Testis (tissue), 2 donors: ENCODE measurements at regions not wholly inside any gene's neighbourhood (a gene's known extent, or its start where the extent isn't known, plus 50 kb on each side); places are given as distances from the start of the nearest gene placed in this dataset.
A peak's percentile ranks its signal among the peaks of the same experiment; 100 is the strongest.

Source experiments
- DNase-seq: peaks from one replicate; pipeline ENCODE4 v3.0.0-alpha.2; 2019
- H3K27ac ChIP-seq, 2 donors: fragments of 200-600 bp; sonication (generic); one replicate each; pipeline ENCODE4 v1.5.1; 2019
- H3K27me3 ChIP-seq: fragments of 200-600 bp; sonication (generic); one replicate; pipeline ENCODE4 v1.5.1; 2019
- H3K36me3 ChIP-seq: fragments of 200-600 bp; sonication (generic); one replicate; pipeline ENCODE4 v1.5.1; 2017; ENCODE audit warnings: low read depth; ENCODE audit errors: missing control alignments
- H3K4me1 ChIP-seq: fragments of 200-600 bp; sonication (generic); one replicate; pipeline ENCODE4 v1.5.1; 2019
- H3K4me3 ChIP-seq, 2 donors: fragments of 200-600 bp; sonication (generic); one replicate each; pipeline ENCODE4 v1.5.1; 2017 to 2019
- H3K9me3 ChIP-seq: fragments of 200-600 bp; sonication (generic); one replicate; pipeline ENCODE4 v1.5.1; 2017
- CTCF ChIP-seq, 3 experiments: fragments of 450-650 bp in 2 of 3; fragments of 200-600 bp in 1 of 3; sonication (generic) in 1 of 3; IDR thresholded peaks; one replicate each; pipeline ENCODE4 v1.5.1; 2016 to 2019; ENCODE audit warnings: antibody characterized with exemption in 3 of 3, mild to moderate bottlenecking in 2 of 3, moderate library complexity in 1 of 3
- POLR2A ChIP-seq: fragments of 450-650 bp; IDR thresholded peaks from one replicate; pipeline ENCODE4 v1.6.1; 2017; ENCODE audit warnings: antibody characterized with exemption, mild to moderate bottlenecking, moderate library complexity
- WGBS, 2 donors: methylation state at CpG; one replicate each; pipeline ENCODE4 v1.1.5; 2018; 5-methylcytosine and 5-hydroxymethylcytosine counted together
- intact Hi-C: fragments of 100-400 bp; cut with DNase I; formaldehyde crosslinking; loops from one replicate; pipeline ENCODE4 v1.15.1; 2023; ENCODE audit warnings: low total_unique reads

- no peak overlapping the region for H3K4me3 ChIP-seq
- peaks cover 26% of the 10 kb centered on the region for H3K4me1 ChIP-seq
- H3K27me3 ChIP-seq, result no peaks in the 10 kb centered on the region
- no peaks in the 10 kb centered on the region for H3K36me3 ChIP-seq
- 37 to 48% methylated on average over 1 of the region's 1 CpG for WGBS, 2 donors
- DNase-seq, result peak; percentile 86
- H3K27ac ChIP-seq, result peak overlapping the region; percentile 49 to 79
- TF ChIP-seq CTCF (IDR thresholded peaks at IDR 0.05) (no peak), POLR2A (no peak)
- intact Hi-C loops, result loop anchor here (10.0 kb wide), 1 partner anchor 332 kb away; no protein-coding TSS in a partner anchor
- H3K9me3 ChIP-seq, result no peaks in the 10 kb centered on the region
Measured at GRCh38 chr1:71193153-71193552, 112.3 kb upstream of the ZRANB2 start.

DNA sequence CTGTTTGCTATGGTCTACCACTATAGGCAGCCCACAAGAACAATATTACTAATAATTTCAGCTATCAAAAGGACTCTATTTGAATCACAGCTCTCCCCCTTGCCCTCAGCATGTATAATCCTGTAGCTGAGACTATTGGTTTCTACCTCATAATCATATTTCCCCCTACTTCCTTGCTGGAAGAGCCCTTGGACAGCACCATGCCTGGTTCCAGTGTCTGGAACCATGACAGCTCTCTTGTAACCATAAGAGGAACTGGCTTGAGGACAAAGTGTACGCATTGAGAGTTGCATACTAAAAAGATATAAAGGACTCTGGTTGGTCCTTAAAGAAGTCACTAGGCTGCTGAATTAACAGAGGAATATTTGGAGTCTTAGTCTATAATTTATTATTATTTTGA lies 110.7 kb upstream of the ZRANB2 start:
- 70 to 71% methylated on average over 1 of the region's 1 CpG for WGBS, 2 donors
- Histone ChIP-seq H3K27me3 (no peaks in the 10 kb centered on the region), H3K4me1 (peaks cover 19% of the 10 kb centered on the region), H3K4me3 (no peak overlapping the region), H3K27ac (peak overlapping the region in 1 of 2 donors; percentile 79), H3K36me3 (no peaks in the 10 kb centered on the region), H3K9me3 (no peaks in the 10 kb centered on the region)
- DNase-seq, result no peak
- intact Hi-C loops, result loop anchor here (10.0 kb wide), 1 partner anchor 333 kb away; no protein-coding TSS in a partner anchor
- TF ChIP-seq POLR2A (no peak), CTCF (IDR thresholded peaks at IDR 0.05) (no peak)

GRCh38 chr1:71190843-71191242 lies 110.0 kb upstream of the ZRANB2 start:
- Histone ChIP-seq H3K4me3 (no peak overlapping the region), H3K4me1 (peaks cover 19% of the 10 kb centered on the region), H3K36me3 (no peaks in the 10 kb centered on the region), H3K27ac (no peak overlapping the region), H3K27me3 (no peaks in the 10 kb centered on the region), H3K9me3 (no peaks in the 10 kb centered on the region)
- 95 to 97% methylated on average over 5 of the region's 5 CpGs for WGBS, 2 donors
- intact Hi-C loops, result loop anchor here (10.0 kb wide), 1 partner anchor 334 kb away; no protein-coding TSS in a partner anchor
- no peak for TF ChIP-seq POLR2A
- no peak for TF ChIP-seq CTCF (IDR thresholded peaks at IDR 0.05)
- DNase-seq, result no peak

DNA sequence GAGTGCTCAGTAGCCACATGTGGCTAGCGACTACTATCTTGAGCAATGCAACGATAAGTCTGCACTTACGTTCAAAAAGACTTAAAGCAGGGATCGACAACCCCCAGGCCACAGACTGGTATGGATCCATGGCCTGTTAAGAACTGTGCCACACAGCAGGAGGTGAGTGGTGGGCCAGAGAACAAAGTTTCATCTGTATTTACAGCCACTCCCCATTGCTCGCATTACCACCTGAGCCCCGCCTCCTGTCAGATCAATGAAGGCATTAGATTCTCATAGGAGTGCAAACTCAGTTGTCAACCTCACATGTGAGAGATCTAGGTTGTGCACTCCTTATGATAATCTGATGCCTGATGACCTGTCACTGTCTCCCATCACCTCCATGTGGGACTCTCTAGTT lies 103.6 kb upstream of the ZRANB2 start:
- WGBS, 2 donors, result 93 to 96% methylated on average over 6 of the region's 6 CpGs
- DNase-seq, result no peak
- intact Hi-C loops, result no loop called here
- TF ChIP-seq CTCF (IDR thresholded peaks at IDR 0.05), result no peak
- TF ChIP-seq POLR2A, result no peak
- Histone ChIP-seq H3K27me3 (no peaks in the 10 kb centered on the region), H3K4me1 (peaks cover 8% of the 10 kb centered on the region), H3K27ac (no peak overlapping the region), H3K4me3 (no peak overlapping the region), H3K36me3 (no peaks in the 10 kb centered on the region), H3K9me3 (no peaks in the 10 kb centered on the region)

DNA sequence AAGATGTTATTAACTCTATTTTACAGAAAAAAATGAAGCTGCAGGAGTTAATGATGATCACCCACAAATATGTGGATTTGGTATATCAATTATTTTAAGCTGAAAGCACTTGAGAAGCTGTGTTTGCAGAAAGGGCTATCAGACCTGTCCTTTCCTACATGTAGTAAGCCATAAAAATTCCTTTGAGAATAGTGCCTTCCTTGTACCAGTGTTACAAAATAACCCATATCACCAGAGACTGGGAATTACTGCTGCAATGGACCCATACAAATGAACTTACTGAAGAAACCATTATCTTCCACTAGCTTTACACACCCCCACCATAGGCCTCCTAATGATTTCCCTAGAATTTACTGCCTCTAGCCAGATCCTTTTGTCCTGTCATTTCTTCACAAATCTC lies 99.2 kb upstream of the ZRANB2 start:
- H3K27me3 ChIP-seq, result no peaks in the 10 kb centered on the region
- no peaks in the 10 kb centered on the region for H3K4me1 ChIP-seq
- TF ChIP-seq POLR2A (no peak), CTCF (IDR thresholded peaks at IDR 0.05) (no peak)
- H3K4me3 ChIP-seq, result no peak overlapping the region
- no peak overlapping the region for H3K27ac ChIP-seq
- H3K9me3 ChIP-seq, result no peaks in the 10 kb centered on the region
- intact Hi-C loops, result no loop called here
- H3K36me3 ChIP-seq, result no peaks in the 10 kb centered on the region
- no peak for DNase-seq
